Kasumi-1 (cell line): ENCODE measurements at regions not wholly inside any gene's neighbourhood (a gene's known extent, or its start where the extent isn't known, plus 50 kb on each side); places are given as distances from the start of the nearest gene placed in this dataset.

Experiments used
- DNase-seq, 2 experiments: peaks; one replicate each; lab custom pipeline; 2025; lab: John Stamatoyannopoulos, UW

DNA sequence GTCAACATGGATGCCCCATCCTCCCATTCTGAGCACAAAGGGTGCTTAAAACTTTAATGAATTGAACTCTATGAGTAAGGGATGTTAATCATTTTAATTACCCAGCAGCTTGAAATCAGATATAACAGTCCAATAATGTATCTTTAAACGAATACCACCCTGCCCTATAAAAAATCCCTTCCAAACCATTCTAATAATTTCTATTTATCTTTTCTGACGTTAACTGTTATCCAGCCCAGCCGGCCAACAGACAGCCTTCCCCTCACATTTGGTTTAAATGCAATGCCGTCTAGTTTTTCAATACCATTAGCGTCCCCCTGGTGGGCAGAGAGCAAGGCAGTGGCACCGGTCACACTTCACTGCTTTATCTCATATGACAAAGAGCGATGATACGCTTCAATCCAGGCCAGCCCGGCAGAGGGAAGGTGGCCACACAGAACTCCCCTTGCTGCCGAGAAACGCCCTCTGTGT, 402.2 kb upstream of the ZNF507 start:
- DNase-seq = no peak

DNA sequence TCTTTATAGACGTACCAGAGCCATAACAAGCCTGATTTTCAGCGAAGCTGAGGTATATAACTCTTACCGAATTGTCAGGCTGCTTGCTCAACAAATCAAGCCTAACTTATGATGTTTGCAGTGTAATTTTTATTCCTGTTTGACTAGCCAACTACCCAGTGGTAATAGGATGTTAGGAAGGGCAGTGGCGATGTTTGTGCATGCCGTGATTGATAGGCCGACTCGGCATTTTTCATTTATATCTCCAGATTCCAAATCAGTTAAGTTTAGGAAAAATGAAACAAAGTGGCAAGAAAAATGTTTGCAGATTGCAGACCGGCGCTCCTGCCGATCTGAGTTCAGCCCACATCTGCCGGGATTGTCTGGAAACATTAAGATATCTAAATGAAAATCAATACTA, 401.6 kb upstream of the ZNF507 start:
- DNase-seq = no peak

DNA sequence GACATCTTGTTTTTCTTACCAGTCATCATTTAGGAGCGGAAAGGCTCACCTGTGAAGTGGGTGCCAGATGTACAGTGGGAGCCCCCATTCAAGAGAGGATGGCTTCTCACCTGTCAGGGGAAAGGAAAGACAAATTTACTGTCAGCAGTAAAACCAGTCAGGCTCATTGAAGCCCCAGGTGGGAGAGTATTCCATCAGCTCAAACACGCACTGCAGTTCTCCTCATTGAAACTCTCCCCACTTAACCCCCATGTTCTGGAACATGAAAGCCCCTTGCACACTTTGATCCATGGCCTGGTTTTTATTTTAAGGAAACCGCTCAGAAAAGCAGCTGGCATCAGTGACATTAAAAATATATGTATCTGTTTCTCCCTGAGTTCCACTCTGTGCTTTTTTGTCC, 401.1 kb upstream of the ZNF507 start:
- DNase-seq = no peak

DNA sequence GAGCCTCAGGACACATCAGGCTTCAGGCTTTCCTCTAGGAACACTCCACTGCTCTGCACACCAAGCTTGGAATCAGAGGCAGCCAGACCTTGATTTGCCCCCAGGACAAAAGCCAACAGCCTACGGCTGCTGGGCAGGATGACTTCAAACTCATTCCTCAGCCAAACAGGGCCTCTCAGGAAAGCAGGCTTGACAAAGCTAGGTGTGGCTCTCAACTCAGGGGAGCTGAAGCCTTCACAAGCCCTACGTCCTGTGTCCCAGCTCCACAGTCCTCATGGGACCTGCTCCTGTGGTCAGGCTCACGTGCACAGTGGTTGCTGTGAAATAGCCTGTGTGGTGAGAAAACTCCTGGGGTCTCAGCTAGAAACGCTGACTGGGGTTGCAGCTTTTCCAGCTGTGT, 398.9 kb upstream of the ZNF507 start:
- no peak for DNase-seq

DNA sequence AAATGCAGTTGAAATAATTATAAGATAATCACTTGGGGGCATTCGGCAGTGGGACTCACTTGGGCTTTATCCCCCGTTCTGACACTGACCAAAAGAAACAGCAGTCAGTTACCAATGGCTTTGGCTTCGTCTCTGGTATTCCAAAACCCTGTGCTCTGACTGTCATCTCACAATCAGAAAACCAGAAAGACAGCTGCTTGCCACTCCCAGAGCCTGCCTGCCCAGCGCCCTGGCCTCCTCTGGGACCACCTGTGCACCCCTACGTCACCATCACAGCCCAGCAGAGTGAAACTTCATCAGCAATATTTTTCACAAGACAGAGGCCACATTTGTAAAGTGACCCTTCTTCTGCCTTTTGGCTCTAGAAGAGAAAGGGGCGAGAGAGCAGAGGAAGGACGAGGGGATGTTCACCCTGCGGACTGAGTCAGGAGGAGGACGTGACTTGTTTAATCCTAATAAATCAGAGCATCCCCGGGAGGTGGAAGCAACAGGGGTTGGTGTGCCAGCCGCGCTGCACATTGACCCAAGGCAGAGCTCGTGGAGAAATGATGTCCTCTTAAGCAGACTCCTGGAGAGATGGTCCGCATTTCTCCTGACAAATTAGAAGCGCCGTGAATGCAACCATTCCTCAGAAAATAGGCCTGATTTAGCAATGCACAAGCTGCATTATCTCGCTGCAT, 397.8 kb upstream of the ZNF507 start:
- DNase-seq = no peak

DNA sequence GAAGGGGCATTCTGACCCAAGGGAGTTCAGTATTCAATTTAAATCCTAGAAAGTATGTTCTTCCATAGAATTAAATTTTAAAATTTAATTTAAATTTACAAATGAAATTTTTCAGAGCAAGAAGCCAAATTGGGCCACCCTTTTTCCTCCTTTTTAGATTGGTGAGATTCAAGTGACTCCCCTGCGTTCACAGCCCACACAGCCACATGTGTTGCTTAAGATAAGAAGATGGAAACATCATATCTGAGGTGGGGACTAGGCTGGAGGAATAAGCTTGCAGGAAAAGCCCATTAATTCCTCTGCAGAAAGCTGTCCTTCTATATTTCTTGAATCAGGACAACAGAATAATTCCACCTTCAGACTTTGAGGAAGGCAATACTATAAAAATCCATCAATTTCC, 392.7 kb upstream of the ZNF507 start:
- no peak for DNase-seq

DNA sequence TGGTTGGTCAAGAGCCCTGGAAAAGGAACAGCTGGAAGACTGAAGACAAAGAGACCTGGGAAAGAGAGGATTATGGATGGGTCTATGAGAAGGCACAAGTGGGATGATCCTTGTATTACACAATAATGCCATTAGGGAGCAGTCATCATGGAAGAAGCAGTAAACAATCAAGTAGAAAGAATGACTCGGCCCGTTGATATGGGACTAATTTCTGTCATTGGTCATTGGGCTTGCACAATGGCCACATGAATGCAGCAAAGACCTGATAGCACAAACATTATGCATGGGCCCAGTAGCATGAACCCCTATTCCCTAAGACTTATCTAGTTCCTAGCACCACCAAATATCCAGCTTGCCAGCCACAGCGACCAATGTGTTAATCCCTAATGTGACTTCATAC, 390.3 kb upstream of the ZNF507 start:
- DNase-seq = no peak

DNA sequence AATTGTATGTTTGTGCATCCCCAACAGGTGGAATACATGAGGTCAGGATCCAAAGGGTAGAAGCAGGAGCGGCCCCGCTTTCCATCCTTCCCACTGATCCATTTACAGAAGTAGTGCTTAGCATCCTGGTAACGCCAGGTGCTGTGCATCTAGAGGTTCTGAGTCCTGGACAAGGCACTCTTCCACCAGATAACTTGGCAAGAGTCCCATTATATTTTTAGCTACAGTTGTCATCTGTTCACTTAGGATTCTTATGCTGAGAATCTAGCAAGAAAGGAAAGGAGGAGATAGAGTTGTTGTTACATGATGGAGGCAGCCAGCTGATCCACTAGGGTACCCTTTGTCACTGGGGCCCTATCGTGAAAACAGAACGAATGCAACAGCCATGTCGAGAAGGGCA, 389.5 kb upstream of the ZNF507 start:
- no peak for DNase-seq

DNA sequence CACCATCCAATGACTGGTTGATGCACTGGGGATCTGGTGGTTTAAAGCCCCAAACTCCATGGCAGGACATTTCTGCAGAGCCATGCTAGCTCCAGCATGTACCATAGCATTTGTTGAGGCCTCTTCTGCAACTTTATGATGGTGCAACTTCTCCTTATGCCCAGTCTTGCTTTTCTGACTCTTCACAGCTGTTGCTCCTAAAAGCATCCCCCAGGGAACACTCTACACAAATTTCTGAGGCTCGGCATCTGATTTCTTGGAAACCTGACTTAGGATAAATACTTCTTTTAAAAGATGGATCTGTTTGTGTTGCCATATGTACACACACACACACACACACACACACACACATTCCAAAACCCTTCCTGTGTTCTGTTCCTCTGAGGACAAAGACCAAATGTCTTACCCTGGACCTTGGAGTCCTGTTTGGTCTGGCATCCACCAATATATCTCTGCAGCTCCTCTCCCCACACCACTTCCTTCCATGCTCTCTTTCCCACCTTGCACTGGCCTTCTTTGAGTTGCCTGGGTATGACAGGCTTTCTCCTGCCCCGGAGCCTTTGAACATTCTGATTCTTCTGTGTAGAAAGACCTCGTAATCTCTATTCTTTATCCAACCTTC, 388.5 kb upstream of the ZNF507 start:
- DNase-seq = no peak

DNA sequence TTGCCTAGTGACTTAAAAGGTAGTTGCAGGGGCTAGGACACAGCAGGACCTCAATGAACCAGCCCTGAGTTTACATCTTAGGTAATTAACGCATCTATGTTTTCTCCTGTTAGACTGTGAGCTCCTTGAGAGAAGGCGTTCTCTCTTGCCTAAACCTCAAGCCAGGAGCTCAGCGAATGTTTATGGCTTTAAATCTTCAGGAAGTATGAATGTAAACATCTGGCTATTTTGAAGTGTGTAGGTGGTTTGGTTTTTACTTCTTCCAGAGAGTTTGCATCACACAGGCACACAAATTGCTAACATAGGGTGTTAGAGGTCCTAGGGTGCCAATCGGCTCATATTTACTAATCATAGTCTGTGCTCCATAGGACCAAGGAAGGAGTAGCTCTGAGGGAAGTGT, 387.7 kb upstream of the ZNF507 start:
- no peak for DNase-seq

DNA sequence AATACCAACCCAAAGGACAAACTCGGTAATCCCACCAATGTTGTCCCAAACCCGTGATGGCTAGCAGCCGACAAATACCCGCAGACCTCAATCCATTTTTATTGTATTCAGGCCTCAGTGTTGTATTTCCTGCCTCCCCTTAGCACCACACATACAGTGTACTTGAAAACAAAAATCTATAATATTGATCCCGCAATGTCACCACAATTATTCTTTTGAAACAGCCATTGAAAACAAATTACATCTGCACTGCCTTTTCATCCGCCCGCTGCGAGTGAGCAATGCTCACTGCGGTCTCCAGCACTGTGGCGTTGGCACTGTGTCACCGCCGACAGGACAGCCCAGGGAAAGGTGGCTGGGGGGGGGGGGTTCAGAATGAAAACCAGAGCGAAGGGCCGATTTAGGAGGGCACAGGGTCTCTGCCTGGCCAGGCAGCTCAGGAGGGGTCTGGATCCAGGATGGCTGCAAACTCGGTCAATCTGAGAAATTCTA, 385.8 kb upstream of the ZNF507 start:
- DNase-seq = no peak

DNA sequence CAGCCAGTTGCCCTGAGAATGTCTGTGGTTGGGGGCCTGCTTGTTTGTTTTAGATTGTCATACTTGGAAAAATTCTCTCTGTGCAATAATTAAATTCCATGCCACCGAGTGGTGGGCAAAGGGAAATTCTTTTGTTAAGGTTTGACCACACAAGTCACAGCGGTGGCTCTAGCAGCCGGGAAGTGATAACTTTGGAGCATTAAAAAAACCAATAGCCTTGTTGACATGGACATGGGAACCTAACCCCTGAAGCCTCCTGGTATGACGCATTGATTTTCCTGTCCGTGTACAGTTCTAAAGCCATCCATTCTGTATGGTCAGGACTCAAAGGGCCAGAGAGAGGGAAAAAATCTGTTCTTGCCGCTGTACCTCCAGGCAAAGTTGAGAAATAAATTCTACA, 384.9 kb upstream of the ZNF507 start:
- no peak for DNase-seq

DNA sequence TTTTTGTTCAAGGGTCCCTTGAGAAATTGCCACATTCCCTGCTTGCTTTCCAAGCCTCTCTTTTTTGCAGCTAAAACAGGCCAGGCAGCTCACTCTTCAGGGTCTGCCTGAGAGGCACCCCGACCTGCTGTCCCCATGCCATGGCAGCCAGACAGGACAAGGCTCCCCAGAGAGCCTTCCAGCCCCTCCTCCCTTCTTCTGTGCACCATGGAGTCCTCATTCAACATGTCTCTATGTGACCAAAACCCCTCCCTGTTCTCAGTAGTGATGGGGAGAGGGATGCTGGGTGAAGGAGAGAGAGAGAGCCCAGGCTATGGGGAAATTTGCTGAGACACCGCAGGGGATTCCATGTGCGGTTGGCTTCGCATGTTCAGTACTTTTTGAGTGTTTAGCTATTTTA, 384.2 kb upstream of the ZNF507 start:
- no peak for DNase-seq

DNA sequence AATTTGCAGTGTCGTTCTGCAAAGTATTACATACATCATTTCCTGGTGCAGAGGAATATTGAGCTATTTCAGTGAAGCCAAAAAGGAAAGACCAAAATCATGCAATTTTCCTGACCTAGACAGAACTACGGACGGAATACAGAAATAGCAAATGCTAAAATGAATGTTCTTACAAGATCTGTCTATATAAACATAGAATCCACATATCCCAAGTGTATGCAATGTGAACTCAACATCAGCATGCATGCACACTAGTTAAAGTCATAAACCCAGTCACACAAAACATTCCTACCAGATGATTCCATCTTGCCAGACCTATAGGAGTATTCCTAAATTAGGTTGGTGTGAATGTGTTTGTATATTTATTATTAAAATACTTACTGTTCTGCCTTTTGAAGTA, 383.7 kb upstream of the ZNF507 start:
- no peak for DNase-seq

DNA sequence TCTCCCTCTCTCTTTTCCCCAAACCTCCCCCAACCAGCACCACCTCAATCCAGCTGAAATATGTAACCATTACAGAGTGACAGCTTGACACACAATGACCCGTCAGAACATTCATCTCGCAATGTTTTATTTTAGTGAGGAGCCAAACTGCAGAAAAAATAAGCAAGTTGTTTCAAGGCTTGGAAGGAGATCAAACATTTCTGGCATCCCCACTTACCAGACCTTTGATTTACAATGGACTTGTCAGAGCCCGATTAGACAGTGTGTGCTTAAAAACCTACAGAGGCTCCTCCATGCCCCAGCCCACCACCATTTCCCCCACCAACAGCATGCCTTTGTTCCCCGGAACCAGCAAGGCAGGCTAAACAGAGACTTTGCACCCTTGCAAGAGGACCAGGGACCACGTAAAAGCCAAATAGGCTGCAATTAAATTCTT, 382.8 kb upstream of the ZNF507 start:
- no peak for DNase-seq

DNA sequence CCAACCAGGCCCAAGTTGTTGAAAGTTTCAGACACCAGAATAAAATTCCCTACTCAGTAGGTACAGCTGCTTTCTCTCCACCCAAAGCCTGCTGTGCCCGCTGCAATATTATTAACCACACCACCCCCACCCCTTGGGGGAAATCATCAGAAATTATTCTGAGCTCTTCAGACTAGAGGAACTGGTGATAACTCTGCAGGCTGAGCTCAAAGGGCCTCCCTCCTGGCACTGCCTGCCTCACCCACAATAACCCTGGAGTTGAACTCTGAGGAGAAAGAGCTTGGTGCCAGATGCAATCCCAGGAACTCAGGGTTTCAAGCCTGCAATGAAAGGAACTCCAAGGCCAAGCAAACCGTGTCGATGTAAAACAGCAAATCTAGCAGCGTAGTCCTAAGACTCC, 381.7 kb upstream of the ZNF507 start:
- no peak for DNase-seq

DNA sequence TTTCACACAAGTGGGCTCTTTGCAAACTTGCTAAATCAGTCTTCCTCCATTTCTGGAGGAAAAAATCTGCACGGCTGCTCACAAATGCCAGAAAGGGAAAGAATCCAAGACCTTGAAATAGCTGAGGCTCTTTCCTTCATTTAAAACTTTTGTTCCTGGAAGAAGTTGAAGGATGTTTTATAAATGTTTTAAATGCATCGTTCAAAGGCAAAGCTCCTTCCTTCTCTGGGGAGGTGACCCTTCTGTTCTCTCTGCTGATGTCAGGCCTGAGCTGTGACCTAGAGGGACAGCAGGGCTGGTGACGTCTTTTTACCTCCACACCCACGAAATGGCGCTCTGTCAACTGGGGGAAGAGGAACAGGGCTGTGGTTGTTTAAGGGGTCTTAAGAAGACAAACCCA, 376.4 kb upstream of the ZNF507 start:
- no peak for DNase-seq

DNA sequence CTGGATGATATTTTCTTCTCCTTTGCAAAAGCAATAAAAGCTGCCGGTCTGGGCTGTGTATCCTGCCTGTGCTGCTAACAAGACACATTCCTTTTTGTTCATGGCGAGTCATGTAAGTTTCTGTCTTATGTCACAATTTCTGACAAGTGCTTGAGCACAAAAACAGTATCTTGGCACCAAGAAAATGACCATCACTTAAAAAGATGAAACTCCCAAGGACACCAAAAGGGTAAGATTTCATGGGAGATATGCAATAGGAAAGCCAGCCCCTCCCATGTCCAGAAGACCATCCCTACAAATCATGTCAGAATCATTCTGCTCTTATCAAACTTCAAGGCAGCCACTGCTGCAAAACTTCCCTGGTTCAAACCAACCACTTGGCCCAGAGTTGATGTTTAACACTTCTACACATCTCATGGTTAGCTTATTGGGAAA, 375.4 kb upstream of the ZNF507 start:
- DNase-seq = no peak

DNA sequence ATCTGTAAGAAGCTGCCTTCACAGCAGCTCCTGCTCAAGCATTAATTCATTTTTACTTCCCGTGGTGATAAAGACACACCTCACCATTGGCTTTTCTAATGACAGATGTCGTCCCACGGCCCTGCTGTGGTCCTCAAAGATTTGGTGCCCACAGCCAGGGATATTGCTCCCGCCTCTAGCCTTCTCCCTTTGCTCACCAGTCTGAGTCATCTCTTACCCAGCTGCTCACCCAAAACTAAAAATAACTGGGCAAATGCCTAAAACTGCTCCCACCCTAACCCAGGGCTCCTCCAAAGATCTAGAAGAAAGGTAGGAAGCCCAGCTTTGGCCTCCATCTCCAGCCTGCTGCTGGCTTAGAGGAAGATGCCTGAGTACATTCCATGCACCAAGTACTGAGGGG, 371.1 kb upstream of the ZNF507 start:
- DNase-seq = no peak

DNA sequence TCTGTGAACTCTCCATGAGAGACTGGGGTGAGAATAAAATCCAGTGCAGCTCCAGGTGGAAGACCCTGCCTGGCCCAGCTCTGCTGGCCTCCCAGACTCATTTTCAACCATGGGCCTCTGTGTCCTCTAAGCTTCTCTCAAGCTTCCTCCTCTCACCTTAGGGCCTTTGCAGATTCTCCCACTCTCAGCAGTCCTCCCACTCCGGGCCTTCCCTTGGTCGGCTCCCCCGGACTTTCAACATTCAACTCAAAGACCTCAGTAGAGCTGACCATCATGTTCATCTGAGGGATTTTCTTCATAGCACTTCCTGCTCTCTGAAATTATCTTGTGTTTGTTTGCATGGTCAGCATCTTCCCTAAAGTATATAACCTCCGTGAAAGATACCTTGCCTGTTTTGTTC, 370.5 kb upstream of the ZNF507 start:
- DNase-seq = no peak

DNA sequence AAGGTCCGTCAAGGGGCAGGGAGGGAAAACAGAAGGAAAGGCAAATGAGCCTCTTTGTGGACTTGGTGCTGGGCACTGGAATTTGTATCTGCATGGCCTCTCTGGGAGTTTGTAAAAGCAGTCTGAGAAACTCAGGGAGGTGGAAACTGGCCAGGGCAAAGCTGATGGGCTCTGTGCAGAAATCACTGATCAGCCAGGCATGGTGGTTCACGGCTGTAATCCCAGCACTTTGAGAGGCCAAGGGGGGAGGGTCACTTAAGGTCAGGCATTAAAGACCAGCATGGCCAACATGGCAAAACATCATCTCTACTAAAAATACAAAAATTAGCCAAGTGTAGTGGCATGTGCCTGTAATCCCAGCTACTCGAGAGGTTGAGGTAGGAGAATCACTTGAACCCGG, 369.9 kb upstream of the ZNF507 start:
- no peak for DNase-seq

DNA sequence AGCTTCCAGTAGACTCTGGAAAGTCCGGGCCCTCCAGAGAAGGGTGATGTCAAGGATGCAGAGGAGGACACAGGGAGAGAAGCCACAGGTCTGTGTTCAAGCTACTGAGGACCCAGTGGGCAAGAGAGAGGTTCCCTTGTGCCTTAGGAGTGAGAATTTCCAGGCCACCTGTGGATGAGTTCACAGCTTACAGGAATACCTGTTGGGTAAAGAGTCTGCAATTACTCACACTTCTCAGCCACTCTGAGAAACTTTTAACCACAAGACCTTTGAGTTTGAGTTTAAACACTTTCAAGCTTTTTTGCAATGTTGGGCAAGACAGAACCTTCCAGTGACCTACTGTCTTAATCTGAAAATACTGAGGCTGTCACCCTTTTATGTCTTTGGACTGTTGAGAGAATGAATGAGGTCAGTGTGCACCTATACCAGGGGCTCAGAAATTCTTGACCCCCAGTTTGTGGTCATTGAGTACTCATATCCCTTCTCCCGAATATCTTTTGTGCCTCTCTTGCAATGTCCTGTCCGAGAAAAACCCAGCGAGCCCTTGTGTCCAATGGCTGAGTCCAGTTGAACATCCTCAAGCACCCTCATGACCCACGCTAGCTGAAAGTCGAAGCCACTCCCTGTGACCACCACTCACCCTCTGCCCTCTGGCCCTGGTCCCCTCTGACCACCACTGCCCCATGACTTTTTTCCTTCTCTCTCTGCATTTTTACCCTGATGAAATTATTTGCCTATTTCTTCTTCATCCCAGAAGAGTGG, 368.5 kb upstream of the ZNF507 start:
- DNase-seq = no peak

DNA sequence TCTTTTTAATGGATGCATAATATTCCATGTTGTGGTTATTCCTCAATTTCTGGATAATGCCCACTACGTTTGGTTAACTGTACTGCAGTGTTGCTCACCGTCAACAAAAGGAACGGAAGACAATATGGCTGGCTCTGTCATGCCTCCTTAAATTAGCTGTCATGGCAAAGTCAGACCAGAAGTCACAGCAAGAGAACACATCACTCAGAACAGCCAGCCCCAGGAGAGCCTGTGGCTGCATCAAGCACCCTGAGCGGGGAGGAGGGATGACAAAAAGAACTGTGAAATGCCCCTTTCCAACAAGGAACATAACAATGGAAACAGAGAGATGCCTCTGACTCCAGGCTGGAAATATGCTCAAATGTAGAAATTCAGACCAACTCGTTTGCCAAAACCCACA, 366.0 kb upstream of the ZNF507 start:
- DNase-seq = no peak
